HCT116 (cell line): ENCODE measurements at regions not wholly inside any gene's neighbourhood (a gene's known extent, or its start where the extent isn't known, plus 50 kb on each side); places are given as distances from the start of the nearest gene placed in this dataset.

Experiments
- ATAC-seq: fragments of 200-7000 bp; cut with Tn5 transposase; 2 replicates; pipeline ENCODE4 v1.9.1; 2020; ENCODE audit warnings: mild to moderate bottlenecking, moderate library complexity
- BruUV-seq: library from RNA; stranded (reverse); fragments of 400-500 nt; replicated peaks from 2 replicates; lab custom pipeline; 2021; lab: Mats Ljungman, UMichigan
- CTCF ChIA-PET: fragments of 300-600 bp; sonication (Branson Sonifier 250); formaldehyde crosslinking; loops from one replicate; lab custom pipeline; 2021; ENCODE audit warnings: antibody characterized with exemption; lab: Charles Lee
- POLR2A ChIA-PET: fragments of 300-600, 350-600 bp; sonication (Branson Sonifier 250); formaldehyde crosslinking; loops from one replicate; lab custom pipeline; 2021; ENCODE audit warnings: antibody characterized with exemption; lab: Charles Lee
- RAD21 ChIA-PET, 2 experiments: fragments of 300-600 bp; sonication (Branson Sonifier 250); formaldehyde crosslinking; loops; one replicate each; lab custom pipeline; 2023; ENCODE audit warnings: low total read pairs in 2 of 2; ENCODE audit not compliant: uncharacterized antibody in 2 of 2, unreplicated experiment in 2 of 2, low non-redundant PET in 1 of 2; lab: Charles Lee
- DNase-seq: peaks from one replicate; pipeline ENCODE4 v3.0.0-alpha.2; 2010; ENCODE audit warnings: low read depth, low spot score
- H2AFZ ChIP-seq: fragments of 200-600 bp; shearing (Covaris generic), sonication (generic); 2 replicates; pipeline ENCODE4 v1.6.1; 2017; ENCODE audit warnings: low read depth, mixed run types, mixed read lengths, antibody characterized with exemption, low read length; ENCODE audit not compliant: poor library complexity, severe bottlenecking
- H3K27ac ChIP-seq: 2 replicates; pipeline ENCODE4 v1.5.1; 2012; ENCODE audit warnings: low read depth, low read length
- H3K27me3 ChIP-seq: fragments of 200-600 bp; sonication (generic); 2 replicates; pipeline ENCODE4 v1.6.1; 2016; ENCODE audit warnings: mixed run types, low read length, mixed read lengths; ENCODE audit not compliant: insufficient read depth
- H3K36me3 ChIP-seq, 2 experiments: fragments of 200-500 bp in 1 of 2; fragments of 200-600 bp in 1 of 2; sonication (Bioruptor generic) in 1 of 2; sonication (generic) in 1 of 2; 2 replicates each; pipeline versions ENCODE4 v1.5.1 to v1.6.1; 2014 to 2016; ENCODE audit warnings: low read length in 2 of 2, inconsistent platforms in 1 of 2, mixed read lengths in 1 of 2, mixed run types in 1 of 2; ENCODE audit not compliant: insufficient read depth in 2 of 2, control insufficient read depth in 1 of 2
- H3K4me1 ChIP-seq, 2 experiments: fragments of 200-600 bp in 1 of 2; sonication (generic) in 1 of 2; 2 replicates each; pipeline versions ENCODE4 v1.5.1 to v1.6.1; 2012 to 2017; ENCODE audit warnings: low read length in 2 of 2, inconsistent platforms in 1 of 2, mild to moderate bottlenecking in 1 of 2, mixed read lengths in 1 of 2, mixed run types in 1 of 2, moderate library complexity in 1 of 2; ENCODE audit not compliant: insufficient read depth in 2 of 2, control insufficient read depth in 1 of 2
- H3K4me2 ChIP-seq: fragments of 200-600 bp; sonication (generic); 2 replicates; pipeline ENCODE4 v1.6.1; 2017; ENCODE audit warnings: mixed run types, low read length, mixed read lengths
- H3K4me3 ChIP-seq, 2 experiments: fragments of 200-600 bp in 1 of 2; sonication (generic) in 1 of 2; replicated peaks in 1 of 2; 2 replicates each; pipeline ENCODE4 v1.5.1; 2011 to 2016; ENCODE audit warnings: low read length in 2 of 2, control low read depth in 1 of 2, low read depth in 1 of 2, mild to moderate bottlenecking in 1 of 2, mixed read lengths in 1 of 2, mixed run types in 1 of 2
- H3K79me2 ChIP-seq: fragments of 200-600 bp; sonication (generic); 2 replicates; pipeline ENCODE4 v1.6.1; 2017; ENCODE audit warnings: mild to moderate bottlenecking, mixed run types, low read length, moderate library complexity, mixed read lengths; ENCODE audit not compliant: insufficient read depth
- H3K9ac ChIP-seq: fragments of 200-600 bp; sonication (generic); 2 replicates; pipeline ENCODE4 v1.6.1; 2016; ENCODE audit warnings: low read length, mixed read lengths
- H3K9me2 ChIP-seq: fragments of 200-600 bp; sonication (generic), shearing (Covaris generic); 2 replicates; pipeline ENCODE4 v1.6.1; 2017; ENCODE audit warnings: mixed run types, mild to moderate bottlenecking, moderate library complexity; ENCODE audit not compliant: insufficient read depth
- H3K9me3 ChIP-seq, 2 experiments: fragments of 200-500 bp in 1 of 2; fragments of 200-600 bp in 1 of 2; sonication (Bioruptor generic) in 1 of 2; sonication (generic) in 1 of 2; 2 replicates each; pipeline ENCODE4 v1.6.1; 2014 to 2017; ENCODE audit warnings: low read length in 2 of 2, mixed read lengths in 2 of 2, inconsistent platforms in 1 of 2, low read depth in 1 of 2, mild to moderate bottlenecking in 1 of 2, mixed run types in 1 of 2, moderate library complexity in 1 of 2; ENCODE audit not compliant: control insufficient read depth in 1 of 2, insufficient read depth in 1 of 2
- H4K20me1 ChIP-seq: fragments of 200-600 bp; sonication (generic), shearing (Covaris generic); 2 replicates; pipeline ENCODE4 v1.6.1; 2017; ENCODE audit warnings: mixed run types, mild to moderate bottlenecking, moderate library complexity; ENCODE audit not compliant: insufficient read depth
- EGR1 ChIP-seq: IDR thresholded peaks from 2 replicates; pipeline ENCODE4 v1.6.1; 2012; ENCODE audit warnings: low read depth
- POLR2A ChIP-seq: IDR thresholded peaks from 2 replicates; pipeline ENCODE4 v1.7.0; 2011; ENCODE audit warnings: borderline replicate concordance; ENCODE audit not compliant: insufficient read depth, insufficient read length; ENCODE audit errors: extremely low read depth
- RAD21 ChIP-seq: IDR thresholded peaks from 2 replicates; pipeline ENCODE4 v1.6.1; 2012; ENCODE audit warnings: low read depth, mild to moderate bottlenecking
- TCF7L2 ChIP-seq: IDR thresholded peaks from 2 replicates; pipeline ENCODE4 v1.7.0; 2011; ENCODE audit warnings: borderline replicate concordance, inconsistent platforms; ENCODE audit not compliant: insufficient read depth, insufficient read length; ENCODE audit errors: extremely low read depth
- YY1 ChIP-seq: IDR thresholded peaks from 2 replicates; pipeline ENCODE4 v1.6.1; 2011; ENCODE audit warnings: low read length, low read depth, moderate library complexity, mild to moderate bottlenecking; ENCODE audit not compliant: insufficient replicate concordance; ENCODE audit errors: extremely low read depth
- ZFX ChIP-seq: fragments of 450-650 bp; IDR thresholded peaks from 2 replicates; pipeline ENCODE4 v1.6.1; 2017
- intact Hi-C: fragments of 100-400 bp; cut with micrococcal nuclease; formaldehyde crosslinking; loops from 2 replicates; pipeline ENCODE4 v1.10.0; 2022
- TF ChIP-seq, protein P1 (sequence below): IDR thresholded peaks from 2 replicates; pipeline ENCODE4 v1.6.1; 2012
- TF ChIP-seq, protein P2 (sequence below): IDR thresholded peaks from 2 replicates; pipeline ENCODE4 v1.6.1; 2011; ENCODE audit warnings: mild to moderate bottlenecking, low read length, moderate library complexity; ENCODE audit not compliant: insufficient replicate concordance; ENCODE audit errors: extremely low read depth

DNA sequence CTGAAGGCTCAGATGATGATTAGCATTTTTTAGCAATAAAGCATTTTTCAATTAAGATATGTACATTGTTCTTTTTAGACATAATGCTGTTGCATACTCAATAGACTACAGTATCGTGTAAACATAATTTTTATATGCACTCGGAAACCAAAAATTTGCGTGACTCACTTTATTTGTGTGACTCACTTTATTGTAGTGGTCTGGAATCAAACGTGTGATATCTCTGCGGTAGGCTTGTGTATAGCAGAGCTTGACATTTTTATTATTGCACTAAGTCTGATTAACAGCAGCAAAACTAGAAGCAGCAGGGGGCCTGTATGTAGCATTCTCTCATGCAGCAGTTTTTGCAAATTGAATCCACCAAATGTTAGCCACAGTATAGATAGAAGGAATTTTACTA, 119.1 kb upstream of the PRDX4 start (continued):
- no peak for TF ChIP-seq EGR1
- no peak for TF ChIP-seq TCF7L2
- TF ChIP-seq, all 23 proteins: peak for 0

DNA sequence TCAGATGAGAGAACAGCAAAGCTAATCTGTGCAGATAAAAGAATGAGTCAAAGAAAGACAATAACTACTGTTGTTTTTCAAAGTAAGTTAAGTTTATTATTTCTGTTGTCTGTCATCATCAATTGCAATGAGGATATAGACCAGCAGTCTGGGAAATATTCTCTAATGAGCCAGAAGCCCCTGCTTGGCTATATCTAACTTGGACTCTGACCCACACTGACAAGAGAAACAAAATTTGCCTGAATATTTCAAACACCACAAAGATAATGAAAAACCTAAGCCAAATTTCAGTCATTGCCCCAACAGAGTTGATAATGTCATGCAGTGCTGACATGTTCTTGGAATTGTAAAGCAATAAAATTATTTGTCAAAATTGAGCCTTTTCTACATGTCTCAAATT, 115.0 kb upstream of the PRDX4 start:
- no peaks in the 10 kb centered on the region for H3K9me3 ChIP-seq
- no peaks in the 10 kb centered on the region for H3K79me2 ChIP-seq
- no peak overlapping the region for H2AFZ ChIP-seq
- intact Hi-C loops = loop anchor here (5.0 kb wide), 1 partner anchor 1415 kb away; no protein-coding TSS in a partner anchor
- TF ChIP-seq, protein P1, sequence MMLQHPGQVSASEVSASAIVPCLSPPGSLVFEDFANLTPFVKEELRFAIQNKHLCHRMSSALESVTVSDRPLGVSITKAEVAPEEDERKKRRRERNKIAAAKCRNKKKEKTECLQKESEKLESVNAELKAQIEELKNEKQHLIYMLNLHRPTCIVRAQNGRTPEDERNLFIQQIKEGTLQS = no peak
- TF ChIP-seq POLR2A (no peak), RAD21 (no peak), YY1 (no peak), ZFX (no peak)
- TF ChIP-seq, protein P2, sequence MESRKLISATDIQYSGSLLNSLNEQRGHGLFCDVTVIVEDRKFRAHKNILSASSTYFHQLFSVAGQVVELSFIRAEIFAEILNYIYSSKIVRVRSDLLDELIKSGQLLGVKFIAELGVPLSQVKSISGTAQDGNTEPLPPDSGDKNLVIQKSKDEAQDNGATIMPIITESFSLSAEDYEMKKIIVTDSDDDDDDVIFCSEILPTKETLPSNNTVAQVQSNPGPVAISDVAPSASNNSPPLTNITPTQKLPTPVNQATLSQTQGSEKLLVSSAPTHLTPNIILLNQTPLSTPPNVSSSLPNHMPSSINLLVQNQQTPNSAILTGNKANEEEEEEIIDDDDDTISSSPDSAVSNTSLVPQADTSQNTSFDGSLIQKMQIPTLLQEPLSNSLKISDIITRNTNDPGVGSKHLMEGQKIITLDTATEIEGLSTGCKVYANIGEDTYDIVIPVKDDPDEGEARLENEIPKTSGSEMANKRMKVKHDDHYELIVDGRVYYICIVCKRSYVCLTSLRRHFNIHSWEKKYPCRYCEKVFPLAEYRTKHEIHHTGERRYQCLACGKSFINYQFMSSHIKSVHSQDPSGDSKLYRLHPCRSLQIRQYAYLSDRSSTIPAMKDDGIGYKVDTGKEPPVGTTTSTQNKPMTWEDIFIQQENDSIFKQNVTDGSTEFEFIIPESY = no peak
- no peaks in the 10 kb centered on the region for H4K20me1 ChIP-seq
- ChIA-PET POLR2A (no interaction called here), RAD21 (no interaction called here), CTCF (interaction anchor here (1.3 kb wide), 1 partner anchor 234 kb away, joined by 4 read pairs; no protein-coding TSS in a partner anchor)
- peaks cover 12% of the 10 kb centered on the region for H3K27me3 ChIP-seq
- H3K36me3 ChIP-seq = no peaks in the 10 kb centered on the region
- no peak overlapping the region for H3K4me3 ChIP-seq
- H3K9ac ChIP-seq = no peak overlapping the region
- no peak overlapping the region for H3K4me2 ChIP-seq
- H3K9me2 ChIP-seq = no peaks in the 10 kb centered on the region
- no TSS peak for BruUV-seq
- no peaks in the 10 kb centered on the region for H3K4me1 ChIP-seq
- no peak for DNase-seq
- H3K27ac ChIP-seq = no peak overlapping the region
- no peak for ATAC-seq
